NCI-H2227 (cell line): ENCODE measurements at regions not wholly inside any gene's neighbourhood (a gene's known extent, or its start where the extent isn't known, plus 50 kb on each side); places are given as distances from the start of the nearest gene placed in this dataset.

Source experiments
- DNase-seq: peaks from one replicate; lab custom pipeline; 2025; ENCODE audit not compliant: unreplicated experiment; lab: John Stamatoyannopoulos, UW

- no peak for DNase-seq
Observed at GRCh38 chr2:44825702-44826101, 115.8 kb upstream of the SIX3 start.

- DNase-seq: no peak
Observed at GRCh38 chr2:44826601-44827000, 114.9 kb upstream of the SIX3 start.

GRCh38 chr2:44829771-44830170 is 111.7 kb upstream of the SIX3 start:
- no peak for DNase-seq

GRCh38 chr2:44833171-44834069 is 108.1 kb upstream of the SIX3 start:
- no peak for DNase-seq

DNA sequence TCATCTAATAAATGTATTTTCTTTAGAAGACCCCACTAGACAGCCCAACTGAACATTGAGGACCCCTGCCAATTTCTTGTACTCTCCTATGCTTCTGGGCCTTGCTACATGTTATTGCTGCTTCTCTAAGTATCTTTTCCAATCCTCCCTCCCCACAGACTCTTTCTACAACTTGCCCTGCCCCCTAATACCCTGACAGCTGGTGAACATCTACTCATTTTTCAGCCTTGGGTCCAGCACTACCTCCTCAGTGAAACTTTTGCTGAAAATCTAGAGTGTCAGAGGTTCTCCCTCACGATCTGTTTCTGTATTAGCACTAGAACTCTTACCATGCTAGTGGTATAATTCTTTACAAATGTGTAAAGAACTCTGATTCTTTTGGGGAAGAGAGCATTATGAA is 106.8 kb upstream of the SIX3 start:
- DNase-seq: no peak

- no peak for DNase-seq
Observed at GRCh38 chr2:44836174-44836573, 105.3 kb upstream of the SIX3 start.

DNA sequence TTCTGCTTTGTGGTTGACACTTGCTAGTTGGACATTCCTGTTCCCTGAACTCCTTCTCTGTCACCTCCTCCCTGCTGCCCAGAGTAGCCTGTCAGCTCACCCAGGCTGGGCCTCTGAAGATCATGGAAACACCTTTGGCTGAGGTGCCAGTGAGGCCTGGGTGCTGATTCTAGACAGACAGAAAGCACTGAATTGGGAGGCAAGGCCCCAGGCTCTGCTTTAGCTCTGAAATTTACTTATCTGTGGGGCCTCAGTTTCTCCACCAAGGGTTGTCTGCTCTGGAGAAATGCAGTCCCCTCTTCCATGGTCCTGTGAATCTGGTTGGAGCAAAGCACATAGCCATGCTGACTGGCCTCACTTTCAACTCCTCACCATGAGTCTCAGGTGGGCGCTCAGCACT is 104.6 kb upstream of the SIX3 start:
- DNase-seq: no peak

GRCh38 chr2:44838116-44838790 is 103.2 kb upstream of the SIX3 start:
- no peak for DNase-seq

- no peak for DNase-seq
Observed at GRCh38 chr2:44839370-44839769, 102.1 kb upstream of the SIX3 start.

DNA sequence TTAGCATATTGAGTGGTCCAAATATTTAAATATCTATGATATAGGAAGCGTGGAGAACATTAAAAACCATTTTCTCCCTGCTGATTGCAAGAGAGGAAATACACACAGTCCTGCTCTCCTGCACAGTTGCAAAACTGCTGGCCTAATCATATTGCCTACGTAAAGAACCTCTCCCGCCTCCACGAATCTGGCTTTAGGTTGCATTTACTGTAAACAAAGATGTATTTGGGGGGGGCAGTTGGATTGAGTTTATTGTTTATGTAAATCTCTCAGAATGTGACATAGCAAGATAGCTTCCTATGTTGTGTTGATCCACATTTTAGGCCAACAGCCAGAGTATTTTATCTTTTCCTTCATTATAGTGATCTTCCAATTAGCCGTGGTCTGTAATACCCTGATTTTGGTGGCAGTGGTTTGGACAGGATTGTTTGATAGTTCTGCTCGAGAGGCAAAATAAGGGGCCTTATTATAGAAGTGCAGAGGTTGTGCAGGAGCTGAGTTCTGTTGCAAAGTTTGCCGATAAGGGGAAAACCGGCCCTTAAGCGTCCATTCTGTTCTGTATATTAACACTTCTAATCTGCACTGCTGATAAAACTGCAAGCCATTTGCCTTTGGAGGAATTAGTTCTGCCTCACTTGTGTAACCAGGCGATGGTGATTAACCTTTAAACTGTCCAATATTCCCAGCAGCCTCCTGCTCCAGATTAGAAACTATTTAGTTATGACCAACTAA is 101.6 kb upstream of the SIX3 start:
- no peak for DNase-seq

- no peak for DNase-seq
Observed at GRCh38 chr2:44840503-44840850, 101.0 kb upstream of the SIX3 start.

- peak; percentile 74 for DNase-seq
Observed at GRCh38 chr2:44843086-44843485, 98.4 kb upstream of the SIX3 start.

- no peak for DNase-seq
Observed at GRCh38 chr2:44843641-44844310, 97.7 kb upstream of the SIX3 start.

DNA sequence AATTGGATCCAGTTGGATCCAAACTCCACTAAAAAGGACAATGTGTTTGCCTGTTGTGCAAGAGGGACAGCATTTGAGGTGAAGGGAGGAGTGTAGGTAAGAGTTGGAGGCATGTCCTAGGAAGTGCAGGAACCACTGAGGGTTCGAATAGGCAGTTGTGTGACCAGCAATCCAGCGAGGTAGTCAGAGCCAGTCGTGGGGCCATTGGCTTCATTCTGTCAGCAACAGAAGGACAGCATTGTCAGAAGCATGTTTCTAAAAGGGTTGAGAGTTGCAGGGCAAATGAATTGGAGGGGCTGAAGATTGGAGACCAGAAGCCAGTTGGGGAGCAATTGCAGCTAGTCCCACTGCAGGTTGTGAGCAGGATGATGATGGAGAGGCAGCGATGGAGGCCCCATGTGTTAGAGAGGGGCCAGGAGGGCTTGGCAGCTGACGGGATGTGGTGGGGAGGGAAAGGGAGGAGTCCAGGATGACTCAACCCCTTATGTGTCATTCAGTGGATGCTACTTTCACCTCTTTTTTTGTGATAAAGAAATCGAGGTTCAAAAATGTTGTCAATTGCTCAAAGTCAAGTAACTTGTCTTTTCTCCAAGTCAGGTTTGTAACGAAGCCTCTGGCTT is 96.7 kb upstream of the SIX3 start:
- DNase-seq: no peak

DNA sequence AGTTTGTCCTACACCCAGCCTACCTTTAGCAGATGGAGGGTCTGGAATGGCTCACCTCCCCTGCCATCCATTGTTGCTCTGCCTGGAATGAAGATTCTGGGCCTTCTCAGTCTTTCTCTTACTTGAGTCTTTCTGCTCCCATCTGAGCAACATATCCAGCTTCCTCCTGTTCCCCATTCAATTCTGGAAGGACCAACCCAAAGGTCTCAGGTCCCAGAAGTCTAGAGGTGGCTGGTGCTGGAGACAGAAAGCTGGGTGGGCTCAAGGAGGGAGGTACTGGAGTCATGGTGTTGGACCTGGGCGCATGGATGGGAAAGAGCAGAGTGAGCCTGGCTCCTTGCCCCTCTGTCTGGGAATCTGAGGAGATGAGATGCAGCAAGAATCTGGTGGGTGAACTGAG is 93.5 kb upstream of the SIX3 start:
- DNase-seq: no peak

- no peak for DNase-seq
Observed at GRCh38 chr2:44850016-44850415, 91.5 kb upstream of the SIX3 start.

DNA sequence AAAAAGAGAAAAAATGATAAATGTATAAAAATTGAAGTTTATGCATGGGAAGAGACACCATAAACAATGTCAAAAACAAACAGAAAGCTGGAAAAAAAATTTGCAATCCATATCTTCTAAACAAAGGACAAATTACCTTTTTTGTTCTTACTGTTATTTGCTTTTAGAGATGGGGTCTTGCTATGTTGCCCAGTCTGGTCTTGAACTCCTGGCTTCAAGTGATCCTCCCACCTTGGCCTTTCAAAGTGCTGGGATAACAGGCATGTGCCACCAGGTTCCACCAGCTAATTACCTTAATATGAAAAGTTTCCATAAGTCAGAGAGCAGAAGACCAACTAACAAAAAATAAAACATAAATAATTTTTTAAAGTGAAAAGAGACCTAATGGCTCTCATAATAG is 90.0 kb upstream of the SIX3 start:
- DNase-seq: no peak

- no peak for DNase-seq
Observed at GRCh38 chr2:44852594-44852993, 88.9 kb upstream of the SIX3 start.

- DNase-seq: no peak
Observed at GRCh38 chr2:44859337-44859736, 82.2 kb upstream of the SIX3 start.

- no peak for DNase-seq
Observed at GRCh38 chr2:44866152-44866551, 75.3 kb upstream of the SIX3 start.

DNA sequence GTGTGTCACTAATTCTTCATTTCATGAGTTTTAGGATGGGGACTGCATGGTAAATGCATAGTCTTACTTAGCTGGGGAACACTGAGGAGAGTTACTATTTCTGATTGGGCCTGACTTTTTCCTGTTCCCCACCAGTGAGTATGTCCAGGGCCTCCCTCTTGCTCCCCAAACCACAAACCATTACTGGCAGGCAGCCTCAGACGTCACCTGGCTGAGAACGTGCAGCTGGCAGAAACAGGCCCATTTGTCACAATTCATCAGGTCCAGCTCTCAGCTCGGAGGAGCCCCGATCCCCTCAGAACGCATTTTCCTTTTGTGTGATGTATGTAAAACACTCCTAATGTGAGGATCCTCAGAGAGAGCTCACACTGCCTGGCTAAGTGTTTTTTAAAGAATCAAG is 71.7 kb upstream of the SIX3 start:
- no peak for DNase-seq
